GM23338 (cell line): ENCODE measurements at regions not wholly inside any gene's neighbourhood (a gene's known extent, or its start where the extent isn't known, plus 50 kb on each side); places are given as distances from the start of the nearest gene placed in this dataset.

Source experiments
- ATAC-seq: fragments of 200-7000 bp; cut with Tn5 transposase; 3 replicates; pipeline ENCODE4 v1.9.1; 2020
- DNase-seq: peaks from one replicate; pipeline ENCODE4 v3.0.0-alpha.2; 2015; ENCODE audit warnings: low spot score
- H2AFZ ChIP-seq: fragments of 200-600 bp; sonication (generic); 2 replicates; pipeline ENCODE4 v1.8.0; 2016; ENCODE audit warnings: antibody characterized with exemption, mild to moderate bottlenecking, moderate library complexity
- H3F3A ChIP-seq: fragments of 200-600 bp; sonication (generic); replicated peaks from 2 replicates; pipeline ENCODE4 v1.8.0; 2017; ENCODE audit warnings: antibody characterized with exemption, mixed run types, low read depth
- H3K27ac ChIP-seq: fragments of 200-600 bp; sonication (generic); 2 replicates; pipeline ENCODE4 v1.6.1; 2016; ENCODE audit warnings: low read depth
- H3K27me3 ChIP-seq: fragments of 200-600 bp; sonication (generic); 2 replicates; pipeline ENCODE4 v1.8.0; 2016; ENCODE audit warnings: mild to moderate bottlenecking, mixed run types, moderate library complexity; ENCODE audit not compliant: insufficient read depth
- H3K36me3 ChIP-seq: fragments of 200-600 bp; sonication (generic); 2 replicates; pipeline ENCODE4 v1.8.0; 2016; ENCODE audit warnings: mild to moderate bottlenecking; ENCODE audit not compliant: insufficient read depth
- H3K4me1 ChIP-seq: fragments of 200-600 bp; sonication (generic); 2 replicates; pipeline ENCODE4 v1.8.0; 2016; ENCODE audit warnings: mild to moderate bottlenecking, moderate library complexity; ENCODE audit not compliant: insufficient read depth
- H3K4me2 ChIP-seq: fragments of 200-600 bp; sonication (generic); 2 replicates; pipeline ENCODE4 v1.7.1; 2017; ENCODE audit warnings: mixed run types
- H3K4me3 ChIP-seq: fragments of 200-600 bp; sonication (generic); 2 replicates; pipeline ENCODE4 v1.6.1; 2016; ENCODE audit warnings: mixed run types
- H3K79me2 ChIP-seq: fragments of 200-600 bp; sonication (generic); replicated peaks from 2 replicates; pipeline ENCODE4 v1.8.0; 2017; ENCODE audit warnings: mild to moderate bottlenecking; ENCODE audit not compliant: insufficient read depth
- H3K9me2 ChIP-seq: fragments of 200-600 bp; sonication (generic); 2 replicates; pipeline ENCODE4 v1.8.0; 2017; ENCODE audit not compliant: insufficient read depth
- H4K20me1 ChIP-seq: fragments of 200-600 bp; sonication (generic); replicated peaks from 2 replicates; pipeline ENCODE4 v1.8.0; 2017; ENCODE audit warnings: mild to moderate bottlenecking; ENCODE audit not compliant: insufficient read depth
- H3K27ac Mint-ChIP-seq: 2 replicates; pipeline ENCODE4 v1.8.0; 2020; ENCODE audit warnings: inconsistent platforms, mild to moderate bottlenecking, moderate library complexity, mixed read lengths
- H3K27me3 Mint-ChIP-seq: 3 replicates; pipeline ENCODE4 v1.8.0; 2022; ENCODE audit warnings: low read depth, mild to moderate bottlenecking, moderate library complexity, mixed read lengths, inconsistent platforms; ENCODE audit not compliant: insufficient read depth, poor library complexity
- H3K36me3 Mint-ChIP-seq: 3 replicates; pipeline ENCODE4 v1.8.0; 2021; ENCODE audit warnings: low read depth, mild to moderate bottlenecking, inconsistent platforms, moderate library complexity, mixed read lengths
- H3K4me1 Mint-ChIP-seq: 3 replicates; pipeline ENCODE4 v1.8.0; 2020; ENCODE audit warnings: mild to moderate bottlenecking, inconsistent platforms, mixed read lengths
- H3K4me3 Mint-ChIP-seq: 3 replicates; pipeline ENCODE4 v1.8.0; 2021; ENCODE audit warnings: moderate library complexity, mild to moderate bottlenecking, inconsistent platforms, mixed read lengths
- H3K9me3 Mint-ChIP-seq: 3 replicates; pipeline ENCODE4 v1.8.0; 2020; ENCODE audit warnings: moderate library complexity, mild to moderate bottlenecking, inconsistent platforms, mixed read lengths
- EZH2 ChIP-seq: fragments of 200-600 bp; sonication (generic); IDR thresholded peaks from one replicate; pipeline ENCODE4 v1.8.0; 2017; ENCODE audit warnings: antibody characterized with exemption, mild to moderate bottlenecking, low read depth; ENCODE audit not compliant: unreplicated experiment
- EZH2phosphoT487 ChIP-seq: fragments of 200-600 bp; sonication (generic); IDR thresholded peaks from one replicate; pipeline ENCODE4 v1.8.1; 2018; ENCODE audit warnings: antibody characterized with exemption; ENCODE audit not compliant: unreplicated experiment
- JUNB ChIP-seq: IDR thresholded peaks from one replicate; pipeline ENCODE4 v1.6.1; 2016; ENCODE audit warnings: antibody characterized with exemption; ENCODE audit not compliant: unreplicated experiment
- NANOG ChIP-seq: IDR thresholded peaks from 2 replicates; pipeline ENCODE4 v1.6.1; 2016; ENCODE audit warnings: antibody characterized with exemption, borderline replicate concordance
- POLR2AphosphoS5 ChIP-seq: IDR thresholded peaks from 2 replicates; pipeline ENCODE4 v1.6.1; 2016; ENCODE audit warnings: antibody characterized with exemption, low read depth
- STAT1 ChIP-seq: IDR thresholded peaks from one replicate; pipeline ENCODE4 v1.6.1; 2016; ENCODE audit warnings: antibody characterized with exemption; ENCODE audit not compliant: unreplicated experiment
- ZNF114 ChIP-seq: fragments of 250-450 bp; sonication (Bioruptor Pico); IDR thresholded peaks from 2 replicates; pipeline ENCODE4 v1.5.0; 2020; ENCODE audit warnings: mild to moderate bottlenecking, moderate library complexity
- ZNF331 ChIP-seq: fragments of 250-450 bp; sonication (Bioruptor Pico); IDR thresholded peaks from 2 replicates; pipeline ENCODE4 v1.5.0; 2020; ENCODE audit warnings: low read depth, mild to moderate bottlenecking, moderate library complexity
- TF ChIP-seq, protein P1 (sequence below): fragments of 250-450 bp; sonication (Bioruptor Pico); IDR thresholded peaks from 2 replicates; pipeline ENCODE4 v1.5.0; 2020; ENCODE audit warnings: mild to moderate bottlenecking, moderate library complexity
- TF ChIP-seq, protein P2 (sequence below): IDR thresholded peaks from 2 replicates; pipeline ENCODE4 v1.6.1; 2016; ENCODE audit warnings: antibody characterized with exemption

DNA sequence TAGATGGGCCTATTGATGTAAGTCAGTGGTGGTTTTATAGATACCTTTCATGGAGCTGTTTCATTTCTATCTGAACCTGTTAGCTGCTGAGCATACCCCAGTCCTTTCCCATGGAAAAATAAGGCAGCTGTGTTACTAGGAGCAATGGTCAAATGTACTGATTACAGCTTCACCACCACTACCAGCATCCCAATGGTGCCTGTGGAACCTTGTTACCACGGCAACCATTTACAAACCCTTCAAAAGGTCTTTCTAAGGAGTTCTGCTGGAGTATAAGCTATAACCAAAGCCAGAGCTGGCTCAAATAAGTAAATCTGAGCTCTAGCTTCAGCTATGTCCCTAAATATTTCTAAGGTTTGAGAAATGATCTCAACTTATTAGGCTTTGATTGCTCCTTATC lies 133.4 kb upstream of the ACP3 start (continued):
- TF ChIP-seq, protein P1, sequence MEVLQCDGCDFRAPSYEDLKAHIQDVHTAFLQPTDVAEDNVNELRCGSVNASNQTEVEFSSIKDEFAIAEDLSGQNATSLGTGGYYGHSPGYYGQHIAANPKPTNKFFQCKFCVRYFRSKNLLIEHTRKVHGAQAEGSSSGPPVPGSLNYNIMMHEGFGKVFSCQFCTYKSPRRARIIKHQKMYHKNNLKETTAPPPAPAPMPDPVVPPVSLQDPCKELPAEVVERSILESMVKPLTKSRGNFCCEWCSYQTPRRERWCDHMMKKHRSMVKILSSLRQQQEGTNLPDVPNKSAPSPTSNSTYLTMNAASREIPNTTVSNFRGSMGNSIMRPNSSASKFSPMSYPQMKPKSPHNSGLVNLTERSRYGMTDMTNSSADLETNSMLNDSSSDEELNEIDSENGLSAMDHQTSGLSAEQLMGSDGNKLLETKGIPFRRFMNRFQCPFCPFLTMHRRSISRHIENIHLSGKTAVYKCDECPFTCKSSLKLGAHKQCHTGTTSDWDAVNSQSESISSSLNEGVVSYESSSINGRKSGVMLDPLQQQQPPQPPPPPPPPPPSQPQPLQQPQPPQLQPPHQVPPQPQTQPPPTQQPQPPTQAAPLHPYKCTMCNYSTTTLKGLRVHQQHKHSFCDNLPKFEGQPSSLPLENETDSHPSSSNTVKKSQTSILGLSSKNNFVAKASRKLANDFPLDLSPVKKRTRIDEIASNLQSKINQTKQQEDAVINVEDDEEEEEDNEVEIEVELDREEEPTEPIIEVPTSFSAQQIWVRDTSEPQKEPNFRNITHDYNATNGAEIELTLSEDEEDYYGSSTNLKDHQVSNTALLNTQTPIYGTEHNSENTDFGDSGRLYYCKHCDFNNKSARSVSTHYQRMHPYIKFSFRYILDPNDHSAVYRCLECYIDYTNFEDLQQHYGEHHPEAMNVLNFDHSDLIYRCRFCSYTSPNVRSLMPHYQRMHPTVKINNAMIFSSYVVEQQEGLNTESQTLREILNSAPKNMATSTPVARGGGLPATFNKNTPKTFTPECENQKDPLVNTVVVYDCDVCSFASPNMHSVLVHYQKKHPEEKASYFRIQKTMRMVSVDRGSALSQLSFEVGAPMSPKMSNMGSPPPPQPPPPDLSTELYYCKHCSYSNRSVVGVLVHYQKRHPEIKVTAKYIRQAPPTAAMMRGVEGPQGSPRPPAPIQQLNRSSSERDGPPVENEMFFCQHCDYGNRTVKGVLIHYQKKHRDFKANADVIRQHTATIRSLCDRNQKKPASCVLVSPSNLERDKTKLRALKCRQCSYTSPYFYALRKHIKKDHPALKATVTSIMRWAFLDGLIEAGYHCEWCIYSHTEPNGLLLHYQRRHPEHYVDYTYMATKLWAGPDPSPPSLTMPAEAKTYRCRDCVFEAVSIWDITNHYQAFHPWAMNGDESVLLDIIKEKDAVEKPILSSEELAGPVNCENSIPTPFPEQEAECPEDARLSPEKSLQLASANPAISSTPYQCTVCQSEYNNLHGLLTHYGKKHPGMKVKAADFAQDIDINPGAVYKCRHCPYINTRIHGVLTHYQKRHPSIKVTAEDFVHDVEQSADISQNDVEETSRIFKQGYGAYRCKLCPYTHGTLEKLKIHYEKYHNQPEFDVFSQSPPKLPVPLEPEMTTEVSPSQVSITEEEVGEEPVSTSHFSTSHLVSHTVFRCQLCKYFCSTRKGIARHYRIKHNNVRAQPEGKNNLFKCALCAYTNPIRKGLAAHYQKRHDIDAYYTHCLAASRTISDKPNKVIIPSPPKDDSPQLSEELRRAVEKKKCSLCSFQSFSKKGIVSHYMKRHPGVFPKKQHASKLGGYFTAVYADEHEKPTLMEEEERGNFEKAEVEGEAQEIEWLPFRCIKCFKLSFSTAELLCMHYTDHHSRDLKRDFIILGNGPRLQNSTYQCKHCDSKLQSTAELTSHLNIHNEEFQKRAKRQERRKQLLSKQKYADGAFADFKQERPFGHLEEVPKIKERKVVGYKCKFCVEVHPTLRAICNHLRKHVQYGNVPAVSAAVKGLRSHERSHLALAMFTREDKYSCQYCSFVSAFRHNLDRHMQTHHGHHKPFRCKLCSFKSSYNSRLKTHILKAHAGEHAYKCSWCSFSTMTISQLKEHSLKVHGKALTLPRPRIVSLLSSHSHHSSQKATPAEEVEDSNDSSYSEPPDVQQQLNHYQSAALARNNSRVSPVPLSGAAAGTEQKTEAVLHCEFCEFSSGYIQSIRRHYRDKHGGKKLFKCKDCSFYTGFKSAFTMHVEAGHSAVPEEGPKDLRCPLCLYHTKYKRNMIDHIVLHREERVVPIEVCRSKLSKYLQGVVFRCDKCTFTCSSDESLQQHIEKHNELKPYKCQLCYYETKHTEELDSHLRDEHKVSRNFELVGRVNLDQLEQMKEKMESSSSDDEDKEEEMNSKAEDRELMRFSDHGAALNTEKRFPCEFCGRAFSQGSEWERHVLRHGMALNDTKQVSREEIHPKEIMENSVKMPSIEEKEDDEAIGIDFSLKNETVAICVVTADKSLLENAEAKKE: no peak
- no peak for TF ChIP-seq POLR2AphosphoS5
- TF ChIP-seq EZH2: no peak

DNA sequence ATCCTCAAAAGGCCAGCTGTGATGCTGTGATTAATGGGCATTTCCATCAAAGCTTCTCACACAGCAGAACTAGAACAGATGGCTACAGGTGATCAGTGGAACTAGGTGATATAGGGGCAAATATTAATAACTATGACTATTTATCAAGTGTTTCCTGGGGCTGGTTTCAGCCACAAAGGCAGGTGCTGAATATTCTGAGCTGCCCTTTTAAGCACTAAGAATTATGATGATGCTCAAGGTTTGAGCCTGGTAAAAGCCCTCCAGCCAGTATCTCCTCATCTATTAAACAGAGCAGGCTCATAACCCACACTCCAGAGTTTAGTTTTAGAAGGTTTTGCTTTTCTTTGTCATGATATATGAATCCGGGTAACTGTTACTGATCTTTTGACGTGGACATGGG lies 129.5 kb upstream of the ACP3 start:
- H3K9me2 ChIP-seq: no peaks in the 10 kb centered on the region
- no peaks in the 10 kb centered on the region for H3F3A ChIP-seq
- no peak overlapping the region for H3K4me3 Mint-ChIP-seq
- peaks cover 2% of the 10 kb centered on the region; the same call in 2 of the 3 replicates for H3K4me1 Mint-ChIP-seq
- no peaks in the 10 kb centered on the region for H3K79me2 ChIP-seq
- H4K20me1 ChIP-seq: no peaks in the 10 kb centered on the region
- no peaks in the 10 kb centered on the region for H3K27me3 Mint-ChIP-seq
- H3K4me3 ChIP-seq: no peak overlapping the region
- H3K9me3 Mint-ChIP-seq: no peaks in the 10 kb centered on the region
- H3K27ac ChIP-seq: no peak overlapping the region
- no peak for DNase-seq
- ATAC-seq: no peak
- no peak overlapping the region for H2AFZ ChIP-seq
- H3K27me3 ChIP-seq: no peaks in the 10 kb centered on the region
- no peak overlapping the region for H3K4me2 ChIP-seq
- H3K36me3 Mint-ChIP-seq: no peaks in the 10 kb centered on the region
- H3K4me1 ChIP-seq: no peaks in the 10 kb centered on the region
- no peaks in the 10 kb centered on the region for H3K36me3 ChIP-seq
- H3K27ac Mint-ChIP-seq: no peak overlapping the region
- TF ChIP-seq EZH2phosphoT487 (no peak), EZH2 (no peak), NANOG (no peak), ZNF114 (no peak), ZNF331 (CRISPR knock-in tag) (no peak), STAT1 (no peak), JUNB (no peak)
- TF ChIP-seq, protein P2, sequence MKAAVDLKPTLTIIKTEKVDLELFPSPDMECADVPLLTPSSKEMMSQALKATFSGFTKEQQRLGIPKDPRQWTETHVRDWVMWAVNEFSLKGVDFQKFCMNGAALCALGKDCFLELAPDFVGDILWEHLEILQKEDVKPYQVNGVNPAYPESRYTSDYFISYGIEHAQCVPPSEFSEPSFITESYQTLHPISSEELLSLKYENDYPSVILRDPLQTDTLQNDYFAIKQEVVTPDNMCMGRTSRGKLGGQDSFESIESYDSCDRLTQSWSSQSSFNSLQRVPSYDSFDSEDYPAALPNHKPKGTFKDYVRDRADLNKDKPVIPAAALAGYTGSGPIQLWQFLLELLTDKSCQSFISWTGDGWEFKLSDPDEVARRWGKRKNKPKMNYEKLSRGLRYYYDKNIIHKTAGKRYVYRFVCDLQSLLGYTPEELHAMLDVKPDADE: no peak
- TF ChIP-seq, protein P1: no peak
